GM23338 (cell line): ENCODE measurements at regions not wholly inside any gene's neighbourhood (a gene's known extent, or its start where the extent isn't known, plus 50 kb on each side); places are given as distances from the start of the nearest gene placed in this dataset.

ENCODE experiments used
- ATAC-seq: fragments of 200-7000 bp; cut with Tn5 transposase; 3 replicates; pipeline ENCODE4 v1.9.1; 2020
- DNase-seq: peaks from one replicate; pipeline ENCODE4 v3.0.0-alpha.2; 2015; ENCODE audit warnings: low spot score
- H2AFZ ChIP-seq: fragments of 200-600 bp; sonication (generic); 2 replicates; pipeline ENCODE4 v1.8.0; 2016; ENCODE audit warnings: antibody characterized with exemption, mild to moderate bottlenecking, moderate library complexity
- H3F3A ChIP-seq: fragments of 200-600 bp; sonication (generic); replicated peaks from 2 replicates; pipeline ENCODE4 v1.8.0; 2017; ENCODE audit warnings: antibody characterized with exemption, mixed run types, low read depth
- H3K27ac ChIP-seq: fragments of 200-600 bp; sonication (generic); 2 replicates; pipeline ENCODE4 v1.6.1; 2016; ENCODE audit warnings: low read depth
- H3K27me3 ChIP-seq: fragments of 200-600 bp; sonication (generic); 2 replicates; pipeline ENCODE4 v1.8.0; 2016; ENCODE audit warnings: mild to moderate bottlenecking, mixed run types, moderate library complexity; ENCODE audit not compliant: insufficient read depth
- H3K36me3 ChIP-seq: fragments of 200-600 bp; sonication (generic); 2 replicates; pipeline ENCODE4 v1.8.0; 2016; ENCODE audit warnings: mild to moderate bottlenecking; ENCODE audit not compliant: insufficient read depth
- H3K4me1 ChIP-seq: fragments of 200-600 bp; sonication (generic); 2 replicates; pipeline ENCODE4 v1.8.0; 2016; ENCODE audit warnings: mild to moderate bottlenecking, moderate library complexity; ENCODE audit not compliant: insufficient read depth
- H3K4me2 ChIP-seq: fragments of 200-600 bp; sonication (generic); 2 replicates; pipeline ENCODE4 v1.7.1; 2017; ENCODE audit warnings: mixed run types
- H3K4me3 ChIP-seq: fragments of 200-600 bp; sonication (generic); 2 replicates; pipeline ENCODE4 v1.6.1; 2016; ENCODE audit warnings: mixed run types
- H3K79me2 ChIP-seq: fragments of 200-600 bp; sonication (generic); replicated peaks from 2 replicates; pipeline ENCODE4 v1.8.0; 2017; ENCODE audit warnings: mild to moderate bottlenecking; ENCODE audit not compliant: insufficient read depth
- H3K9me2 ChIP-seq: fragments of 200-600 bp; sonication (generic); 2 replicates; pipeline ENCODE4 v1.8.0; 2017; ENCODE audit not compliant: insufficient read depth
- H4K20me1 ChIP-seq: fragments of 200-600 bp; sonication (generic); replicated peaks from 2 replicates; pipeline ENCODE4 v1.8.0; 2017; ENCODE audit warnings: mild to moderate bottlenecking; ENCODE audit not compliant: insufficient read depth
- H3K27ac Mint-ChIP-seq: 2 replicates; pipeline ENCODE4 v1.8.0; 2020; ENCODE audit warnings: inconsistent platforms, mild to moderate bottlenecking, moderate library complexity, mixed read lengths
- H3K27me3 Mint-ChIP-seq: 3 replicates; pipeline ENCODE4 v1.8.0; 2022; ENCODE audit warnings: low read depth, mild to moderate bottlenecking, moderate library complexity, mixed read lengths, inconsistent platforms; ENCODE audit not compliant: insufficient read depth, poor library complexity
- H3K36me3 Mint-ChIP-seq: 3 replicates; pipeline ENCODE4 v1.8.0; 2021; ENCODE audit warnings: low read depth, mild to moderate bottlenecking, inconsistent platforms, moderate library complexity, mixed read lengths
- H3K4me1 Mint-ChIP-seq: 3 replicates; pipeline ENCODE4 v1.8.0; 2020; ENCODE audit warnings: mild to moderate bottlenecking, inconsistent platforms, mixed read lengths
- H3K4me3 Mint-ChIP-seq: 3 replicates; pipeline ENCODE4 v1.8.0; 2021; ENCODE audit warnings: moderate library complexity, mild to moderate bottlenecking, inconsistent platforms, mixed read lengths
- H3K9me3 Mint-ChIP-seq: 3 replicates; pipeline ENCODE4 v1.8.0; 2020; ENCODE audit warnings: moderate library complexity, mild to moderate bottlenecking, inconsistent platforms, mixed read lengths
- CTCF ChIP-seq, 2 experiments: fragments of 200-600 bp in 1 of 2; sonication (generic) in 1 of 2; conservative IDR thresholded peaks; 2 replicates each; pipeline versions ENCODE4 v1.5.1 to v1.6.1; 2016 to 2017; ENCODE audit warnings: antibody characterized with exemption in 2 of 2, low read depth in 2 of 2, mild to moderate bottlenecking in 2 of 2, moderate library complexity in 1 of 2
- POLR2AphosphoS5 ChIP-seq: IDR thresholded peaks from 2 replicates; pipeline ENCODE4 v1.6.1; 2016; ENCODE audit warnings: antibody characterized with exemption, low read depth
- REST ChIP-seq: IDR thresholded peaks from one replicate; pipeline ENCODE4 v1.6.1; 2018; ENCODE audit warnings: antibody characterized with exemption; ENCODE audit not compliant: unreplicated experiment
- ZNF462 ChIP-seq: fragments of 250-450 bp; sonication (Bioruptor Pico); IDR thresholded peaks from 2 replicates; pipeline ENCODE4 v1.5.0; 2020; ENCODE audit warnings: mild to moderate bottlenecking, moderate library complexity
- TF ChIP-seq, protein P1 (sequence below): IDR thresholded peaks from 2 replicates; pipeline ENCODE4 v1.6.1; 2016; ENCODE audit warnings: antibody characterized with exemption

DNA sequence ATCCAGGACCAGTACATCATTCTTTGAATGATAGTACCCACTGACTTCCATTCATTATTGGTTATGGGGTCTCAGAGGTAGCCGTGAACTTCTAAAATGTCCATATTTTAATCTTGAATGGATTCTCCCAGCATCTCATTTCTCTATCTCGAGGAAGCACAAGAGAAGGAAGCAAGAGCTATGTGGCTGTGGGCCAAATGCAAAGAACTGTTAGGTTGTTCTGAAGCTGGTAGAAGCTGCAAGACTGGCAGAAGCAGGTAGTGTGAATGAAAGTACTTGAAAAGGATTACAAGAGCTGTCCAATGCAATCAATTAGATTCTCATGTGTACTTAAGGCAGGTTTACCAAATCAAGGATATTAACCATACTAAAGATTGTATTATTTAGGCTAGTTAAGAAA, 1131.8 kb downstream of the GRIK2 start (continued):
- TF ChIP-seq ZNF462 (CRISPR knock-in tag) = no peak

- no peak overlapping the region for H3K4me2 ChIP-seq
- H3K27me3 Mint-ChIP-seq = no peaks in the 10 kb centered on the region
- H2AFZ ChIP-seq = no peak overlapping the region
- H3K4me3 ChIP-seq = no peak overlapping the region
- no peak overlapping the region for H3K4me3 Mint-ChIP-seq
- no peaks in the 10 kb centered on the region for H3K27me3 ChIP-seq
- H3K36me3 ChIP-seq = no peaks in the 10 kb centered on the region
- no peak overlapping the region for H3K27ac ChIP-seq
- H3K79me2 ChIP-seq = no peaks in the 10 kb centered on the region
- H3K9me3 Mint-ChIP-seq = no peaks in the 10 kb centered on the region
- no peak for ATAC-seq
- no peaks in the 10 kb centered on the region for H4K20me1 ChIP-seq
- H3K27ac Mint-ChIP-seq = no peak overlapping the region
- no peaks in the 10 kb centered on the region for H3K9me2 ChIP-seq
- H3K4me1 ChIP-seq = no peaks in the 10 kb centered on the region
- H3K36me3 Mint-ChIP-seq = no peaks in the 10 kb centered on the region
- no peak for DNase-seq
- no peaks in the 10 kb centered on the region for H3F3A ChIP-seq
- H3K4me1 Mint-ChIP-seq = no peaks in the 10 kb centered on the region
- TF ChIP-seq CTCF (conservative IDR thresholded peaks at IDR 0.05; ENCODE audit: low read depth in 2 of 2) = no peak
- TF ChIP-seq POLR2AphosphoS5 = no peak
- TF ChIP-seq, protein P1, sequence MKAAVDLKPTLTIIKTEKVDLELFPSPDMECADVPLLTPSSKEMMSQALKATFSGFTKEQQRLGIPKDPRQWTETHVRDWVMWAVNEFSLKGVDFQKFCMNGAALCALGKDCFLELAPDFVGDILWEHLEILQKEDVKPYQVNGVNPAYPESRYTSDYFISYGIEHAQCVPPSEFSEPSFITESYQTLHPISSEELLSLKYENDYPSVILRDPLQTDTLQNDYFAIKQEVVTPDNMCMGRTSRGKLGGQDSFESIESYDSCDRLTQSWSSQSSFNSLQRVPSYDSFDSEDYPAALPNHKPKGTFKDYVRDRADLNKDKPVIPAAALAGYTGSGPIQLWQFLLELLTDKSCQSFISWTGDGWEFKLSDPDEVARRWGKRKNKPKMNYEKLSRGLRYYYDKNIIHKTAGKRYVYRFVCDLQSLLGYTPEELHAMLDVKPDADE = no peak
- no peak for TF ChIP-seq REST
Observed at GRCh38 chr6:102520966-102521365, 1127.5 kb downstream of the GRIK2 start.
